HepG2 (cell line): ENCODE measurements at regions not wholly inside any gene's neighbourhood (a gene's known extent, or its start where the extent isn't known, plus 50 kb on each side); places are given as distances from the start of the nearest gene placed in this dataset.

Experiments used
- ATF3 ChIP-seq: sonication (generic); formaldehyde crosslinking; IDR thresholded peaks from 2 replicates; pipeline ENCODE4 v1.4.0; 2020; ENCODE audit warnings: missing genetic modification reagents
- CREB1 ChIP-seq, 2 experiments: fragments of 450-650 bp in 1 of 2; IDR thresholded peaks; 2 replicates each; pipeline ENCODE4 v1.6.1; 2016 to 2017; ENCODE audit warnings: control low read depth in 1 of 2, mild to moderate bottlenecking in 1 of 2, missing compliant biosample characterization in 1 of 2, missing genetic modification characterization in 1 of 2
- HNRNPH1 ChIP-seq: fragments of 200-400 bp; formaldehyde crosslinking; optimal IDR thresholded peaks from 2 replicates; pipeline ENCODE3; 2017; ENCODE audit warnings: mild to moderate bottlenecking, low read depth, low read length
- MXD4 ChIP-seq: IDR thresholded peaks from 2 replicates; pipeline ENCODE4 v1.6.1; 2016; ENCODE audit warnings: mild to moderate bottlenecking, missing biosample characterization, missing genetic modification reagents
- PATZ1 ChIP-seq: sonication (generic); formaldehyde crosslinking; IDR thresholded peaks from 2 replicates; pipeline ENCODE4 v1.4.0; 2020; ENCODE audit warnings: missing genetic modification reagents
- POLR2A ChIP-seq, 2 experiments: IDR thresholded peaks; 2 replicates each; pipeline ENCODE4 v1.6.1; 2011; ENCODE audit warnings: low read depth in 2 of 2, low read length in 2 of 2, mild to moderate bottlenecking in 1 of 2, moderate library complexity in 1 of 2; ENCODE audit not compliant: insufficient read depth in 1 of 2
- SALL1 ChIP-seq: sonication (generic); formaldehyde crosslinking; IDR thresholded peaks from 2 replicates; pipeline ENCODE4 v1.8.0; 2022; ENCODE audit warnings: mild to moderate bottlenecking, missing genetic modification reagents
- SOX6 ChIP-seq, 2 experiments: fragments of 450-650 bp in 1 of 2; sonication (generic) in 1 of 2; formaldehyde crosslinking in 1 of 2; IDR thresholded peaks; 2 replicates each; pipeline versions ENCODE4 v1.4.0 to v1.6.1; 2017 to 2020; ENCODE audit warnings: antibody characterized with exemption in 1 of 2, mild to moderate bottlenecking in 1 of 2, missing genetic modification reagents in 1 of 2
- ZBTB21 ChIP-seq: sonication (generic); formaldehyde crosslinking; IDR thresholded peaks from 2 replicates; pipeline ENCODE4 v1.4.0; 2020; ENCODE audit warnings: missing genetic modification reagents
- ZNF773 ChIP-seq: sonication (generic); formaldehyde crosslinking; IDR thresholded peaks from 2 replicates; pipeline ENCODE4 v1.4.0; 2020; ENCODE audit warnings: missing genetic modification reagents, borderline replicate concordance
- TF ChIP-seq, protein P1 (sequence below): sonication (generic); formaldehyde crosslinking; IDR thresholded peaks from 2 replicates; pipeline ENCODE4 v1.4.0; 2020; ENCODE audit warnings: mild to moderate bottlenecking, low read depth, missing genetic modification reagents

GRCh38 chr2:239904496-239904895 lies 120.6 kb downstream of the NDUFA10 start:
- TF ChIP-seq ZBTB21 (no peak), SOX6 (IDR thresholded peaks at IDR 0.05) (no peak), SOX6 (CRISPR knock-in tag; IDR thresholded peaks at IDR 0.05) (no peak), MXD4 (CRISPR knock-in tag) (no peak), ZNF773 (CRISPR knock-in tag) (no peak), HNRNPH1 (no peak), CREB1 (IDR thresholded peaks at IDR 0.05) (no peak), CREB1 (CRISPR knock-in tag; IDR thresholded peaks at IDR 0.05) (no peak), PATZ1 (CRISPR knock-in tag) (no peak), SALL1 (CRISPR knock-in tag) (no peak), ATF3 (CRISPR knock-in tag) (no peak), POLR2A (IDR thresholded peaks at IDR 0.05; ENCODE audit: insufficient read depth in 1 of 2, low read depth in 2 of 2, low read length in 2 of 2) (no peak)
- TF ChIP-seq, protein P1, sequence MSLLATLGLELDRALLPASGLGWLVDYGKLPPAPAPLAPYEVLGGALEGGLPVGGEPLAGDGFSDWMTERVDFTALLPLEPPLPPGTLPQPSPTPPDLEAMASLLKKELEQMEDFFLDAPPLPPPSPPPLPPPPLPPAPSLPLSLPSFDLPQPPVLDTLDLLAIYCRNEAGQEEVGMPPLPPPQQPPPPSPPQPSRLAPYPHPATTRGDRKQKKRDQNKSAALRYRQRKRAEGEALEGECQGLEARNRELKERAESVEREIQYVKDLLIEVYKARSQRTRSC (CRISPR knock-in tag) = no peak
